ENCODE measurements at regions not wholly inside any gene's neighbourhood (a gene's known extent, or its start where the extent isn't known, plus 50 kb on each side); places are given as distances from the start of the nearest gene placed in this dataset.

- Histone ChIP-seq H3K36me3 (replicated peaks; ENCODE audit: control insufficient read depth, insufficient read depth, low read length) (no peaks in the 10 kb centered on the region), H3K4me3 (ENCODE audit: insufficient read depth, low read depth, low read length) (no peak overlapping the region), H3K27me3 (ENCODE audit: control insufficient read depth, insufficient read depth, low read length) (no peaks in the 10 kb centered on the region; the same call in 1 of the 2 replicates)
- peak; percentile 57 for DNase-seq
Observed at GRCh38 chr16:9526791-9527190, 435.3 kb downstream of the HAPSTR1 start.

DNA sequence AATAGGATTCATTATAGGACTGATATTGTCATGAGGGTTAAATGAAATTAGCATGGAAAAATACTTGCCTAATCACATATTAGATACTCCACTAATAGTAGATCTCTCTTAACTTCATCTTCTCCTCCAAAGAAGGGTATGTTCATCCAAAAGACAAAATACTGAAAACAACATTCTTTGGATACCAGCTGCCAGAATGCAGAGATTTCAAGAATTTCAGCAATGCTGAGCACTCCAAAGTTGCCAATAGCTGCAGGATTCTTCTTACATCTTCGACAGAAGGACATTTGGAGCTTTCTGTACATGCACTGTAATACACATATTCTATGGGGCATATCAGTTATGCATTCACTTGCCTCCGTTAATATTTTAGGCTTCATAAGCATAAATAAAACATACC lies 436.5 kb downstream of the HAPSTR1 start:
- no peak overlapping the region for H3K4me3 ChIP-seq (ENCODE audit: insufficient read depth, low read depth, low read length)
- H3K36me3 ChIP-seq (replicated peaks; ENCODE audit: control insufficient read depth, insufficient read depth, low read length) = no peaks in the 10 kb centered on the region
- DNase-seq = peak; percentile 32
- no peaks in the 10 kb centered on the region; the same call in 1 of the 2 replicates for H3K27me3 ChIP-seq (ENCODE audit: control insufficient read depth, insufficient read depth, low read length)

GRCh38 chr16:9528511-9529079 lies 437.2 kb downstream of the HAPSTR1 start:
- Histone ChIP-seq H3K36me3 (replicated peaks; ENCODE audit: control insufficient read depth, insufficient read depth, low read length) (no peaks in the 10 kb centered on the region), H3K4me3 (ENCODE audit: insufficient read depth, low read depth, low read length) (no peak overlapping the region), H3K27me3 (ENCODE audit: control insufficient read depth, insufficient read depth, low read length) (no peaks in the 10 kb centered on the region; the same call in 1 of the 2 replicates)
- DNase-seq = no peak

GRCh38 chr16:9533042-9533441 lies 441.6 kb downstream of the HAPSTR1 start:
- DNase-seq = no peak
- Histone ChIP-seq H3K4me3 (ENCODE audit: insufficient read depth, low read depth, low read length) (no peak overlapping the region), H3K27me3 (ENCODE audit: control insufficient read depth, insufficient read depth, low read length) (no peaks in the 10 kb centered on the region; the same call in 1 of the 2 replicates), H3K36me3 (replicated peaks; ENCODE audit: control insufficient read depth, insufficient read depth, low read length) (no peaks in the 10 kb centered on the region)

DNA sequence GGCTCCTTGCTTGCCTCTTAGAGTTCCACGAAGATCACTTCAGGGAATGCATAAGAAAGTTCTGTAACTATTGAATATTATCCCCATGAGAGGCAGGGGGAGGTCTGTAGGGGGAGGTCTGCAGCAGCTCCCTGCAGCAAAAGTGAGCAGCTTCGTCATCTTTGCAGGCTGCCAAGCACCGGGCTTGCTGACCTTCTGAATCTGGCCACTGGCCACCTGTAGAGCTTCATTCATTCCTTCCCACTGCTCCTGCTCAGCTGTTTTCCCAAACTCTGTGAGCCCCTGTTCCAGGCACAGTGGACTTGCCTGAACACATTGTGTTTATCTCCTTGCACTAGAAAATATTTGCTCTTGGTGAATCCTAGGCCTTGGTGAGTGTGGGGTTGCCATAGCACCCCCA lies 443.3 kb downstream of the HAPSTR1 start:
- no peak for DNase-seq
- H3K4me3 ChIP-seq (ENCODE audit: insufficient read depth, low read depth, low read length) = no peak overlapping the region
- H3K27me3 ChIP-seq (ENCODE audit: control insufficient read depth, insufficient read depth, low read length) = no peaks in the 10 kb centered on the region
- H3K36me3 ChIP-seq (replicated peaks; ENCODE audit: control insufficient read depth, insufficient read depth, low read length) = no peaks in the 10 kb centered on the region

GRCh38 chr16:9536905-9537304 lies 445.5 kb downstream of the HAPSTR1 start:
- H3K36me3 ChIP-seq (replicated peaks; ENCODE audit: control insufficient read depth, insufficient read depth, low read length) = no peaks in the 10 kb centered on the region
- H3K27me3 ChIP-seq (ENCODE audit: control insufficient read depth, insufficient read depth, low read length) = no peaks in the 10 kb centered on the region
- H3K4me3 ChIP-seq (ENCODE audit: insufficient read depth, low read depth, low read length) = no peak overlapping the region
- DNase-seq = no peak

DNA sequence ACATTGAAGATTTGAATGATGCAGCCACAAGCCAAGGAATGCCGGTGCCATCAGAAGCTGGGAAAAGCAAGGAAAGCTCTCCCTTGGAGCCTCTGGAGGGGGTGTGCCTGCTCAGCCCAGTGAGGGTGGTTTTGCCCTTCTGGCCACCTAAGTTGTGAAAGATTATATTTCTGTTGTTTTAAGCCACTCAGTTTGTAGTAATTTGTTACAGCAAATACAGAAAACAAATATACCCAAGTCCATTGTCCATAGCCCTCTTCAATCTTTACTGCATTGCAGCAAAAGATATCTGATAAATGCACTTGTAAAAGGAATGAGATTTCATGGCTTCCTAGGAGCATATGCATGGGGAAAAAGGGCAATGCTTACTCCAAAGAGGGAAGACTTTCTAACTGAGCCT lies 447.9 kb downstream of the HAPSTR1 start:
- H3K27me3 ChIP-seq (ENCODE audit: control insufficient read depth, insufficient read depth, low read length) = no peaks in the 10 kb centered on the region
- no peak for DNase-seq
- no peak overlapping the region for H3K4me3 ChIP-seq (ENCODE audit: insufficient read depth, low read depth, low read length)
- no peaks in the 10 kb centered on the region for H3K36me3 ChIP-seq (replicated peaks; ENCODE audit: control insufficient read depth, insufficient read depth, low read length)

- Histone ChIP-seq H3K36me3 (replicated peaks; ENCODE audit: control insufficient read depth, insufficient read depth, low read length) (no peaks in the 10 kb centered on the region), H3K4me3 (ENCODE audit: insufficient read depth, low read depth, low read length) (no peak overlapping the region), H3K27me3 (ENCODE audit: control insufficient read depth, insufficient read depth, low read length) (no peaks in the 10 kb centered on the region)
- DNase-seq = no peak
Observed at GRCh38 chr16:9541723-9542122, 450.3 kb downstream of the HAPSTR1 start.

DNA sequence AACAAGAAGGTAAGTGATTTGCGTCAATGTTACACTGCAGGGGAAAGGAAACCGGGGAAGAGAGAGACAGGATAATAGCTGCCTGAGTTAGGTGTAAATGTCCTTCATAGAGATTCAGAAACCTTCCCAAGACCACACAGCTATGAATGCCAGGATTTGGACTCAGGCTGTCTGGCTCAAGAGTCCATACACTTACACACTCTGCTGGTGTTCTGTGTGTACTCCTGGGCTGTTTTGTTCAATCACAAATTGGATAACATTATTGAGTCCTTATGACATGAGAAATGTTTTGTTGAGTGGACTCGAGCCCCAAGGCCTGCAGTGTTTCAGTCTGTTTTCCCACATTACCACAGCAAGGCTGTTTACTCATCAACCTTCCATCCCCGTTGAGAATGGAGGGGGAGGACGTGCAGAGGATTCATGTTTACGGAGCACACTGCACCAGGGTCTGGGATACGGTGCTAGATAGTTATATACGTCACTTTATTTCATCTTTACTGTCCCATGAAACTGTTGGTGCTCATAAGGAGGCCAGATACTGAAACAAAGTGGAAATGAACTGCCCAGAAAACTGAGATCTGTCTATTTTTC lies 450.8 kb downstream of the HAPSTR1 start:
- DNase-seq = no peak
- Histone ChIP-seq H3K4me3 (ENCODE audit: insufficient read depth, low read depth, low read length) (no peak overlapping the region), H3K27me3 (ENCODE audit: control insufficient read depth, insufficient read depth, low read length) (no peaks in the 10 kb centered on the region), H3K36me3 (replicated peaks; ENCODE audit: control insufficient read depth, insufficient read depth, low read length) (no peaks in the 10 kb centered on the region)

- Histone ChIP-seq H3K36me3 (replicated peaks; ENCODE audit: control insufficient read depth, insufficient read depth, low read length) (no peaks in the 10 kb centered on the region), H3K27me3 (ENCODE audit: control insufficient read depth, insufficient read depth, low read length) (no peaks in the 10 kb centered on the region), H3K4me3 (ENCODE audit: insufficient read depth, low read depth, low read length) (no peak overlapping the region)
- DNase-seq = no peak
Observed at GRCh38 chr16:9545522-9546437, 454.3 kb downstream of the HAPSTR1 start.

GRCh38 chr16:9546438-9546786 lies 455.0 kb downstream of the HAPSTR1 start:
- Histone ChIP-seq H3K36me3 (replicated peaks; ENCODE audit: control insufficient read depth, insufficient read depth, low read length) (no peaks in the 10 kb centered on the region), H3K27me3 (ENCODE audit: control insufficient read depth, insufficient read depth, low read length) (no peaks in the 10 kb centered on the region), H3K4me3 (ENCODE audit: insufficient read depth, low read depth, low read length) (no peak overlapping the region)
- no peak for DNase-seq

DNA sequence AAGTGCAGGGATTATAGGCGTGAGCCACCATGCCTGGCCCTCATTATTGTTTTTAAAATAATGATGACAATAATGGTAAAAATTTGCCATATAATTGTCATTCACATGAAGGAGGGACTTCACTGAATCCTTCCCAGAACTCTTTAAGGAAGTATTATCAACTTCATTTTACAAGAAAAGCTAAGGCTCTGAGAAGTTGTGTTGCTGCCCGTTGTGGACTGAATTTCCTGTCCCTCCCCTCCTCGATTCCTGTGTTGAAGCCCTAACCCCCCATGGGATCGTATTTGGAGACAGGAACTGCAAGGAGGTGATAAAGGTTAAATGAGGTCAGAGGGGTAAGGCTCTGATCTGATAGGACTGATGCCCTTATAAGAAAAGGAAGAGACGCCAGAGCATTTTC lies 458.0 kb downstream of the HAPSTR1 start:
- Histone ChIP-seq H3K4me3 (ENCODE audit: insufficient read depth, low read depth, low read length) (no peak overlapping the region), H3K36me3 (replicated peaks; ENCODE audit: control insufficient read depth, insufficient read depth, low read length) (no peaks in the 10 kb centered on the region), H3K27me3 (ENCODE audit: control insufficient read depth, insufficient read depth, low read length) (no peaks in the 10 kb centered on the region)
- DNase-seq = no peak

- no peak for DNase-seq
- Histone ChIP-seq H3K4me3 (ENCODE audit: insufficient read depth, low read depth, low read length) (no peak overlapping the region), H3K27me3 (ENCODE audit: control insufficient read depth, insufficient read depth, low read length) (no peaks in the 10 kb centered on the region), H3K36me3 (replicated peaks; ENCODE audit: control insufficient read depth, insufficient read depth, low read length) (no peaks in the 10 kb centered on the region)
Observed at GRCh38 chr16:9555051-9555450, 463.6 kb downstream of the HAPSTR1 start.

GRCh38 chr16:9556949-9557665 lies 465.7 kb downstream of the HAPSTR1 start:
- H3K27me3 ChIP-seq (ENCODE audit: control insufficient read depth, insufficient read depth, low read length) = no peaks in the 10 kb centered on the region
- no peaks in the 10 kb centered on the region for H3K36me3 ChIP-seq (replicated peaks; ENCODE audit: control insufficient read depth, insufficient read depth, low read length)
- no peak for DNase-seq
- no peak overlapping the region for H3K4me3 ChIP-seq (ENCODE audit: insufficient read depth, low read depth, low read length)
